H1 (cell line): ENCODE measurements at regions not wholly inside any gene's neighbourhood (a gene's known extent, or its start where the extent isn't known, plus 50 kb on each side); places are given as distances from the start of the nearest gene placed in this dataset.

Experiments
- CTBP2 ChIP-seq: IDR thresholded peaks from 2 replicates; pipeline ENCODE4 v1.7.0; 2011; ENCODE audit warnings: borderline replicate concordance, mild to moderate bottlenecking, moderate library complexity, mixed read lengths, low read length; ENCODE audit not compliant: insufficient read depth, insufficient read length
- CTCF ChIP-seq, 3 experiments: IDR thresholded peaks; 1 replicate in 2 of 3; 2 replicates in 1 of 3; pipeline versions ENCODE4 v1.5.1 to v1.6.1; 2011; ENCODE audit warnings: low read length in 3 of 3, mild to moderate bottlenecking in 3 of 3, inconsistent platforms in 2 of 3, low read depth in 1 of 3, moderate library complexity in 1 of 3; ENCODE audit not compliant: insufficient read depth in 1 of 3; ENCODE audit errors: control extremely low read depth in 1 of 3
- HDAC6 ChIP-seq: IDR thresholded peaks from one replicate; pipeline ENCODE4 v1.7.1; 2012; ENCODE audit warnings: low read depth, mild to moderate bottlenecking, inconsistent platforms, low read length, moderate library complexity
- TCF12 ChIP-seq: IDR thresholded peaks from 2 replicates; pipeline ENCODE4 v1.6.1; 2011; ENCODE audit warnings: low read depth, mild to moderate bottlenecking, low read length
- TEAD4 ChIP-seq: IDR thresholded peaks from 2 replicates; pipeline ENCODE4 v1.6.1; 2012; ENCODE audit warnings: low read depth, low read length, inconsistent platforms, mixed read lengths
- USF2 ChIP-seq: IDR thresholded peaks from 2 replicates; pipeline ENCODE4 v1.6.1; 2011; ENCODE audit warnings: low read length, improper control_type of control experiment

GRCh38 chr5:36442352-36442751, 140.7 kb upstream of the RANBP3L start (continued):
- no peak for TF ChIP-seq CTBP2
- TF ChIP-seq HDAC6 = no peak
- TF ChIP-seq TCF12 = no peak
- TF ChIP-seq USF2 = no peak
- TF ChIP-seq TEAD4 = no peak
- no peak for TF ChIP-seq CTCF (IDR thresholded peaks at IDR 0.05; ENCODE audit: control extremely low read depth in 1 of 3, insufficient read depth in 1 of 3, low read depth in 1 of 3, low read length in 3 of 3)
